ENCODE measurements at regions not wholly inside any gene's neighbourhood (a gene's known extent, or its start where the extent isn't known, plus 50 kb on each side); places are given as distances from the start of the nearest gene placed in this dataset.

DNA sequence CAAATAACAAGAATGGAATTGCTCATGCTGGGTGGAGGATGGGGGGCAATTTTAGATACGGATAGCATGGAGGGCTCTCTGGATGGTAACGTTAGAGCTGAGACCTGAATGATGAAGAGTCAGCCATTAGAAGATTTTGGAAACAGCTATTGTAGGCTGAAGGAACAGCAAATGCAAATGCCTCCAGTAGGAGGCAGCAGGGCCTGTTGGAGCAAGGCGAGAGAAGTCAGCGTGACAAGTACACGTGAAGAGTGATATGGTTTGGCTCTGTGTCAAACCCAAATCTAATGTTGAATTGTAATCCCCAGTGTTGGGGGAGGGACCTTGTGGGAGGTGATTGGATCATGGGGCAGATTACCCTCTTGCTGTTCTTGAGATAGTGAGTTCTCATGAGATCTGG, 59.3 kb upstream of the SOD3 start:
- intact Hi-C loops (cut with DNase I; ENCODE audit: low total_unique reads) = no loop called here
- no peak overlapping the region for H3K4me3 ChIP-seq (ENCODE audit: low read depth, poor library complexity, severe bottlenecking)
- 68 to 71% methylated on average over 5 of the region's 5 CpGs for WGBS, 2 donors
- DNase-seq (ENCODE audit: low spot score in 2 of 2) = no peak
- TF ChIP-seq, protein P1, sequence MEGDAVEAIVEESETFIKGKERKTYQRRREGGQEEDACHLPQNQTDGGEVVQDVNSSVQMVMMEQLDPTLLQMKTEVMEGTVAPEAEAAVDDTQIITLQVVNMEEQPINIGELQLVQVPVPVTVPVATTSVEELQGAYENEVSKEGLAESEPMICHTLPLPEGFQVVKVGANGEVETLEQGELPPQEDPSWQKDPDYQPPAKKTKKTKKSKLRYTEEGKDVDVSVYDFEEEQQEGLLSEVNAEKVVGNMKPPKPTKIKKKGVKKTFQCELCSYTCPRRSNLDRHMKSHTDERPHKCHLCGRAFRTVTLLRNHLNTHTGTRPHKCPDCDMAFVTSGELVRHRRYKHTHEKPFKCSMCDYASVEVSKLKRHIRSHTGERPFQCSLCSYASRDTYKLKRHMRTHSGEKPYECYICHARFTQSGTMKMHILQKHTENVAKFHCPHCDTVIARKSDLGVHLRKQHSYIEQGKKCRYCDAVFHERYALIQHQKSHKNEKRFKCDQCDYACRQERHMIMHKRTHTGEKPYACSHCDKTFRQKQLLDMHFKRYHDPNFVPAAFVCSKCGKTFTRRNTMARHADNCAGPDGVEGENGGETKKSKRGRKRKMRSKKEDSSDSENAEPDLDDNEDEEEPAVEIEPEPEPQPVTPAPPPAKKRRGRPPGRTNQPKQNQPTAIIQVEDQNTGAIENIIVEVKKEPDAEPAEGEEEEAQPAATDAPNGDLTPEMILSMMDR (IDR thresholded peaks at IDR 0.05) = no peak
- no peak for TF ChIP-seq POLR2A (IDR thresholded peaks at IDR 0.05)

DNA sequence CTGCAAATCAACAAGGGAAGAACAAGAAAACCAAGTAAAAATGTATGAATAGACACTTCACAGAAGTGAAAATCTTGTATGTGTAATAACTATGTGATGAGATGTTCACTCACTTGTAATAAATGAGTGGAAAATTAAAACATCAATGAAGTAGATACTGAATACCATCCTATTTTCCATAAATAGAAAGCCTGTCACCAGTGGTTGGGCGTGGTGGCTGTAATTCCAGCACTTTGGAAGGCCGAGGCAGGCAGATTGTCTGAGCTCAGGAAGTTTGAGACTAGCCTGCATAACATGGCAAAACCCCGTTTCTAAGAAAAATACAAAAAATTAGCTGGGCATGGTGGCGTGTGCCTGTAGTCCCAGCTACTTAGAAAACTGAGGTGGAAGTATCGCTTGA, 53.5 kb upstream of the SOD3 start:
- intact Hi-C loops (cut with DNase I; ENCODE audit: low total_unique reads) = no loop called here
- WGBS, 2 donors = 44 to 46% methylated on average over 5 of the region's 5 CpGs
- TF ChIP-seq POLR2A (IDR thresholded peaks at IDR 0.05) = no peak
- TF ChIP-seq, protein P1 (IDR thresholded peaks at IDR 0.05) = no peak
- no peak for DNase-seq (ENCODE audit: low spot score in 2 of 2)
- H3K4me3 ChIP-seq (ENCODE audit: low read depth, poor library complexity, severe bottlenecking) = no peak overlapping the region

- WGBS, 2 donors = 49 to 61% methylated on average over 2 of the region's 2 CpGs
- no peak for DNase-seq (ENCODE audit: low spot score in 2 of 2)
- intact Hi-C loops (cut with DNase I; ENCODE audit: low total_unique reads) = no loop called here
- H3K4me3 ChIP-seq (ENCODE audit: low read depth, poor library complexity, severe bottlenecking) = no peak overlapping the region
- TF ChIP-seq POLR2A (IDR thresholded peaks at IDR 0.05) = no peak
- TF ChIP-seq, protein P1 (IDR thresholded peaks at IDR 0.05) = no peak
Observed at GRCh38 chr4:24742335-24742734, 53.0 kb upstream of the SOD3 start.

DNA sequence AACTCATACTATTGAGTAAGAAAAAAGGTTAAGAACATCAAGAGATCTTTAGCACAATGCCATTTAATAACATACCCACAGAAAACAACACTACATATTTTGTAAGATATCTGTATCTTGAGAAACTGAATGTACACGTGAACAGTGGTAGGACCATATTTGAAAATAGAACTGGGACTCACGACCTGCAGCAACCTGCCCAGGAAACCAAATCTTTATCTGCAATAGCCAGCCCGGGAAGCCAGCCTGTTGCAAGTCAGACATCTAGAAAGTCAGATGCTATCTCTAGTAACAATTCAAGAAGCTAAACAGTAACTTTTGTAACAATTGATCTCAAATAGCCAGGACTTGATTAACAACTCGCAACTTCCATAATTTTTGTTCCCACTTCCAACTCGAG, 52.6 kb upstream of the SOD3 start:
- no peak for DNase-seq (ENCODE audit: low spot score in 2 of 2)
- intact Hi-C loops (cut with DNase I; ENCODE audit: low total_unique reads) = no loop called here
- no peak overlapping the region for H3K4me3 ChIP-seq (ENCODE audit: low read depth, poor library complexity, severe bottlenecking)
- TF ChIP-seq, protein P1 (IDR thresholded peaks at IDR 0.05) = no peak
- no peak for TF ChIP-seq POLR2A (IDR thresholded peaks at IDR 0.05)
- WGBS, 2 donors = 32 to 52% methylated on average over 5 of the region's 5 CpGs

GRCh38 chr4:24743206-24743605, 52.2 kb upstream of the SOD3 start:
- no peak overlapping the region for H3K4me3 ChIP-seq (ENCODE audit: low read depth, poor library complexity, severe bottlenecking)
- no peak for TF ChIP-seq POLR2A (IDR thresholded peaks at IDR 0.05)
- TF ChIP-seq, protein P1 (IDR thresholded peaks at IDR 0.05) = no peak
- DNase-seq (ENCODE audit: low spot score in 2 of 2) = peak in 1 of 2 donors; percentile 27
- intact Hi-C loops (cut with DNase I; ENCODE audit: low total_unique reads) = no loop called here
- 43 to 53% methylated on average over 5 of the region's 5 CpGs for WGBS, 2 donors

DNA sequence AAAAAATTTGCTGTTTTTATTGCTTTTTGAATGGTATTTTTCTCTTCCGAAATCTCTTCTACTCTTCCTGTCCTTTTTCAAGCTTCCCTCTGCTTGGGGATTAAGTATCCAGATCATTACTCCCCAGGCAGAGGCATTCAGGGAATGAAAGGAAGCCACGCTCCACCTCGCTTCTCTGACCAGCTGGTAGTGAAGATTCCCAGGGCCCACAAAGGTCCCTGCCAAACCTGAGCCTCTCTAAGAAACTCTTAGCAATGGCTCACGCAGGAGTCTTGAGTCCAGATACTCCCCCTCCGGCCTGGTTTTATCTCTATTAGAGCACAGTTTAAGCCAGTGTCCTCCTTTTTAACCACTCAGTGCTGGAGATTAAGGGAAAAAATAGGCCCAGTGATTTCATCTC, 51.4 kb upstream of the SOD3 start:
- TF ChIP-seq, protein P1 (IDR thresholded peaks at IDR 0.05) = no peak
- TF ChIP-seq POLR2A (IDR thresholded peaks at IDR 0.05) = no peak
- 94 to 97% methylated on average over 5 of the region's 5 CpGs for WGBS, 2 donors
- no peak for DNase-seq (ENCODE audit: low spot score in 2 of 2)
- intact Hi-C loops (cut with DNase I; ENCODE audit: low total_unique reads) = no loop called here
- H3K4me3 ChIP-seq (ENCODE audit: low read depth, poor library complexity, severe bottlenecking) = no peak overlapping the region
